B cell (primary cell): ENCODE measurements at regions not wholly inside any gene's neighbourhood (a gene's known extent, or its start where the extent isn't known, plus 50 kb on each side); places are given as distances from the start of the nearest gene placed in this dataset.

Experiments used
- EZH2 ChIP-seq: IDR thresholded peaks from 2 replicates; pipeline ENCODE4 v1.6.1; 2012; ENCODE audit warnings: borderline replicate concordance, low read depth, mild to moderate bottlenecking, moderate library complexity, low read length; ENCODE audit not compliant: insufficient read depth, poor library complexity, severe bottlenecking
- TF ChIP-seq, protein P1 (sequence below): fragments of 200-600 bp; IDR thresholded peaks from one replicate; pipeline ENCODE4 v1.8.0; 2022; ENCODE audit warnings: antibody characterized with exemption, mild to moderate bottlenecking

DNA sequence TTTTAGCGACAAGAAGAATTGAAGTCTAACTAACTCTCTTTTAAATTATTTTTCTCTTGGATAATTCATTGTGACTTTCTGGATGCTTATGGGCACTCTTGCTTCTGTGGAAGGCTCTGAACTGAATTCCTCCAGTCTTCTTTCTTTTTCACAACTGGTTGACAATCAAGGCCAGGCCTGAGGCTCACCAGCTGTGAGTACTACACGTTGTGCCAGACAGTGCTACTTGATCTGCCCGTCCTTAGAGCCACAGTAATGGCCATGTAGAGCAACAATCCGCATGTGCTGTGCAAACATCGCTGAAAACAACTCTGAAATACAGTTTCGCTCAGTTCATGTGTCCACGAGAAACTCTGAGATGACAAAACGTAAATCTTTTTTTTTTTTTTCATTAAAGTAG is 1336.3 kb upstream of the AGA start:
- TF ChIP-seq, protein P1, sequence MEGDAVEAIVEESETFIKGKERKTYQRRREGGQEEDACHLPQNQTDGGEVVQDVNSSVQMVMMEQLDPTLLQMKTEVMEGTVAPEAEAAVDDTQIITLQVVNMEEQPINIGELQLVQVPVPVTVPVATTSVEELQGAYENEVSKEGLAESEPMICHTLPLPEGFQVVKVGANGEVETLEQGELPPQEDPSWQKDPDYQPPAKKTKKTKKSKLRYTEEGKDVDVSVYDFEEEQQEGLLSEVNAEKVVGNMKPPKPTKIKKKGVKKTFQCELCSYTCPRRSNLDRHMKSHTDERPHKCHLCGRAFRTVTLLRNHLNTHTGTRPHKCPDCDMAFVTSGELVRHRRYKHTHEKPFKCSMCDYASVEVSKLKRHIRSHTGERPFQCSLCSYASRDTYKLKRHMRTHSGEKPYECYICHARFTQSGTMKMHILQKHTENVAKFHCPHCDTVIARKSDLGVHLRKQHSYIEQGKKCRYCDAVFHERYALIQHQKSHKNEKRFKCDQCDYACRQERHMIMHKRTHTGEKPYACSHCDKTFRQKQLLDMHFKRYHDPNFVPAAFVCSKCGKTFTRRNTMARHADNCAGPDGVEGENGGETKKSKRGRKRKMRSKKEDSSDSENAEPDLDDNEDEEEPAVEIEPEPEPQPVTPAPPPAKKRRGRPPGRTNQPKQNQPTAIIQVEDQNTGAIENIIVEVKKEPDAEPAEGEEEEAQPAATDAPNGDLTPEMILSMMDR = no peak
- TF ChIP-seq EZH2 = no peak
